Gastroesophageal sphincter (tissue), 3 donors: ENCODE measurements at regions not wholly inside any gene's neighbourhood (a gene's known extent, or its start where the extent isn't known, plus 50 kb on each side); places are given as distances from the start of the nearest gene placed in this dataset.

Experiments used
- EP300 ChIP-seq: sonication (generic); formaldehyde crosslinking; IDR thresholded peaks from one replicate; pipeline ENCODE4 v1.6.1; 2017; ENCODE audit warnings: antibody characterized with exemption, mild to moderate bottlenecking
- POLR2A ChIP-seq, 2 donors: fragments of 450-650 bp; IDR thresholded peaks; one replicate each; pipeline ENCODE4 v1.6.1; 2017; ENCODE audit warnings: antibody characterized with exemption in 2 of 2, mild to moderate bottlenecking in 2 of 2, moderate library complexity in 1 of 2
- POLR2AphosphoS5 ChIP-seq: sonication (generic); formaldehyde crosslinking; IDR thresholded peaks from one replicate; pipeline ENCODE4 v1.6.1; 2017; ENCODE audit warnings: antibody characterized with exemption
- TF ChIP-seq, protein P1 (sequence below), 4 experiments: fragments of 200-600 bp in 2 of 4; fragments of 450-650 bp in 2 of 4; sonication (generic) in 1 of 4; IDR thresholded peaks; one replicate each; pipeline ENCODE4 v1.5.1; 2017 to 2019; ENCODE audit warnings: antibody characterized with exemption in 4 of 4, mild to moderate bottlenecking in 2 of 4, moderate library complexity in 2 of 4

DNA sequence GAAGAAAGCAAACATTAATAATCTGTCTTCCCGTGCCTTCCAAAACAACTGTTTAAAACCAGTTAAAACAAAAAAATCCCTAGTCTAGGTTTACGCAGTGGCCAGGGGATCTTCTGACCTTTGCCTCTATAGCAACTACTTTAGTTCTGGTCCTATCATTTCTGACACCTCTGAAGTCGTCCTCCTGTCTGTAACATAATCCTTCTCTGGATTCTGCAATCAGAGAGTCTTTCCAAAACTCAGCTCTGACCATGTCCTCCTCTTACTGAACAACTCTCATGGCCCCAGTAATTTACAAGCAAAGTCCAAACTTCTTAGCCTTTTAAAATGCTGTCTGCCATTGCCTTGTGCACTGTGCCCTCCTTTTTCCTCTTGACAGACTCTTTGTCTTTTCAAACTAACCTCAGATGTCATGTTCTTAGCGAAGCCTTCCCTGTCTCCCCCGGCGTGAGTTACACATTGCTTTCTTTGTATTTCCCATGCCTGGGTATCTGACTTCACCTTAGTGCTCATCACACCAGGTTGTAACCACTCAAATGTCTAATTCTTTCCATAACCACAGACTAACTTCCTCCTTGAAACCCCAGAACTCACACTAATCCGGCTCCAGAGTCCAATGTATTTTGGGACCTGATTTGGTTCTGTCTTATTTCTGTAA, 105.2 kb upstream of the BNIP2 start:
- TF ChIP-seq, protein P1, sequence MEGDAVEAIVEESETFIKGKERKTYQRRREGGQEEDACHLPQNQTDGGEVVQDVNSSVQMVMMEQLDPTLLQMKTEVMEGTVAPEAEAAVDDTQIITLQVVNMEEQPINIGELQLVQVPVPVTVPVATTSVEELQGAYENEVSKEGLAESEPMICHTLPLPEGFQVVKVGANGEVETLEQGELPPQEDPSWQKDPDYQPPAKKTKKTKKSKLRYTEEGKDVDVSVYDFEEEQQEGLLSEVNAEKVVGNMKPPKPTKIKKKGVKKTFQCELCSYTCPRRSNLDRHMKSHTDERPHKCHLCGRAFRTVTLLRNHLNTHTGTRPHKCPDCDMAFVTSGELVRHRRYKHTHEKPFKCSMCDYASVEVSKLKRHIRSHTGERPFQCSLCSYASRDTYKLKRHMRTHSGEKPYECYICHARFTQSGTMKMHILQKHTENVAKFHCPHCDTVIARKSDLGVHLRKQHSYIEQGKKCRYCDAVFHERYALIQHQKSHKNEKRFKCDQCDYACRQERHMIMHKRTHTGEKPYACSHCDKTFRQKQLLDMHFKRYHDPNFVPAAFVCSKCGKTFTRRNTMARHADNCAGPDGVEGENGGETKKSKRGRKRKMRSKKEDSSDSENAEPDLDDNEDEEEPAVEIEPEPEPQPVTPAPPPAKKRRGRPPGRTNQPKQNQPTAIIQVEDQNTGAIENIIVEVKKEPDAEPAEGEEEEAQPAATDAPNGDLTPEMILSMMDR (IDR thresholded peaks at IDR 0.05), result no peak
- no peak for TF ChIP-seq POLR2A (IDR thresholded peaks at IDR 0.05)
- no peak for TF ChIP-seq EP300
- TF ChIP-seq POLR2AphosphoS5, result no peak
